NCI-H1694 (cell line): ENCODE measurements at regions not wholly inside any gene's neighbourhood (a gene's known extent, or its start where the extent isn't known, plus 50 kb on each side); places are given as distances from the start of the nearest gene placed in this dataset.

Experiments
- DNase-seq: peaks from one replicate; lab custom pipeline; 2025; lab: John Stamatoyannopoulos, UW

GRCh38 chr15:89421219-89421618 lies 75.2 kb downstream of the RHCG start:
- no peak for DNase-seq

GRCh38 chr15:89419370-89419984 lies 76.9 kb downstream of the RHCG start:
- DNase-seq = no peak

- no peak for DNase-seq
These were observed 79.1 kb downstream of the RHCG start for GRCh38 chr15:89417206-89417725.

GRCh38 chr15:89416339-89417183 lies 79.8 kb downstream of the RHCG start:
- DNase-seq = peak; percentile 79

- no peak for DNase-seq
These were observed 79.9 kb upstream of the POLG start for GRCh38 chr15:89414571-89414970.

- no peak for DNase-seq
These were observed 79.3 kb upstream of the POLG start for GRCh38 chr15:89413877-89414276.

- no peak for DNase-seq
These were observed 78.3 kb upstream of the POLG start for GRCh38 chr15:89412905-89413411.

GRCh38 chr15:89410039-89410435 lies 75.4 kb upstream of the POLG start:
- no peak for DNase-seq

GRCh38 chr15:89409184-89410038 lies 74.8 kb upstream of the POLG start:
- DNase-seq = no peak

- no peak for DNase-seq
These were observed 74.0 kb upstream of the POLG start for GRCh38 chr15:89408372-89409183.

GRCh38 chr15:89406940-89407607 lies 72.5 kb upstream of the POLG start:
- no peak for DNase-seq

GRCh38 chr15:89406218-89406939 lies 71.8 kb upstream of the POLG start:
- DNase-seq = no peak

GRCh38 chr15:89405494-89405893 lies 70.9 kb upstream of the POLG start:
- DNase-seq = no peak

GRCh38 chr15:89404023-89404422 lies 69.4 kb upstream of the POLG start:
- DNase-seq = no peak

- DNase-seq = no peak
These were observed 67.8 kb upstream of the POLG start for GRCh38 chr15:89402518-89402805.

- DNase-seq = no peak
These were observed 67.2 kb upstream of the POLG start for GRCh38 chr15:89401631-89402517.

- DNase-seq = no peak
These were observed 66.3 kb upstream of the POLG start for GRCh38 chr15:89400782-89401545.

GRCh38 chr15:89400116-89400781 lies 65.6 kb upstream of the POLG start:
- no peak for DNase-seq
